ENCODE measurements at regions not wholly inside any gene's neighbourhood (a gene's known extent, or its start where the extent isn't known, plus 50 kb on each side); places are given as distances from the start of the nearest gene placed in this dataset.

- H3K79me2 ChIP-seq (ENCODE audit: insufficient read depth, low read length), result no peaks in the 10 kb centered on the region
- no peak overlapping the region for H3K27ac ChIP-seq (ENCODE audit: low read length)
- DNase-seq, result no peak
These were observed 494.3 kb downstream of the BRINP3 start for GRCh38 chr1:189983166-189983890.

GRCh38 chr1:189986516-189986915 lies 491.1 kb downstream of the BRINP3 start:
- ATAC-seq (ENCODE audit: insufficient read depth, low read depth), result no peak
- Histone ChIP-seq H3K9ac (ENCODE audit: low read depth, low read length) (no peak overlapping the region), H3K27ac (ENCODE audit: low read length) (no peak overlapping the region), H4K20me1 (ENCODE audit: insufficient read depth, low read length) (no peaks in the 10 kb centered on the region), H3K9me3 (ENCODE audit: insufficient read depth, low read length, severe bottlenecking) (peaks cover 2% of the 10 kb centered on the region), H3K27me3 (ENCODE audit: insufficient read depth, low read length, poor library complexity) (no peaks in the 10 kb centered on the region), H3K4me2 (ENCODE audit: insufficient read depth, low read length) (no peak overlapping the region), H3K4me1 (ENCODE audit: insufficient read depth, low read length) (no peaks in the 10 kb centered on the region), H2AFZ (ENCODE audit: low read depth, low read length) (no peak overlapping the region), H3K79me2 (ENCODE audit: insufficient read depth, low read length) (no peaks in the 10 kb centered on the region), H3K36me3 (ENCODE audit: insufficient read depth, low read length) (no peaks in the 10 kb centered on the region), H3K4me3 (ENCODE audit: low read depth in 1 of 2, low read length in 2 of 2) (no peak overlapping the region)
- no peak for DNase-seq
- TF ChIP-seq EZH2 (IDR thresholded peaks at IDR 0.05; ENCODE audit: borderline replicate concordance, low read depth, low read length, severe bottlenecking) (no peak), CTCF (IDR thresholded peaks at IDR 0.05; ENCODE audit: borderline replicate concordance, extremely low read depth, low read length, poor library complexity, severe bottlenecking) (no peak)

More at GRCh38 chr1:189983166-189983890, 494.3 kb downstream of the BRINP3 start:
- TF ChIP-seq CTCF (IDR thresholded peaks at IDR 0.05; ENCODE audit: borderline replicate concordance, extremely low read depth, low read length, poor library complexity, severe bottlenecking), result no peak
- TF ChIP-seq EZH2 (IDR thresholded peaks at IDR 0.05; ENCODE audit: borderline replicate concordance, low read depth, low read length, severe bottlenecking), result no peak
- no peak overlapping the region for H3K4me3 ChIP-seq (ENCODE audit: low read depth in 1 of 2, low read length in 2 of 2)
- no peak overlapping the region for H2AFZ ChIP-seq (ENCODE audit: low read depth, low read length)
- H3K4me2 ChIP-seq (ENCODE audit: insufficient read depth, low read length), result no peak overlapping the region
- H3K9ac ChIP-seq (ENCODE audit: low read depth, low read length), result no peak overlapping the region
- no peaks in the 10 kb centered on the region for H3K36me3 ChIP-seq (ENCODE audit: insufficient read depth, low read length)
- H4K20me1 ChIP-seq (ENCODE audit: insufficient read depth, low read length), result no peaks in the 10 kb centered on the region
- no peaks in the 10 kb centered on the region for H3K27me3 ChIP-seq (ENCODE audit: insufficient read depth, low read length, poor library complexity)
- no peaks in the 10 kb centered on the region for H3K4me1 ChIP-seq (ENCODE audit: insufficient read depth, low read length)
- no peaks in the 10 kb centered on the region for H3K9me3 ChIP-seq (ENCODE audit: insufficient read depth, low read length, severe bottlenecking)
- no peak for ATAC-seq (ENCODE audit: insufficient read depth, low read depth)

GRCh38 chr1:189987509-189987908 lies 490.2 kb downstream of the BRINP3 start:
- H2AFZ ChIP-seq (ENCODE audit: low read depth, low read length), result no peak overlapping the region
- H4K20me1 ChIP-seq (ENCODE audit: insufficient read depth, low read length), result no peaks in the 10 kb centered on the region
- no peak for ATAC-seq (ENCODE audit: insufficient read depth, low read depth)
- H3K4me2 ChIP-seq (ENCODE audit: insufficient read depth, low read length), result no peak overlapping the region
- H3K4me3 ChIP-seq (ENCODE audit: low read depth in 1 of 2, low read length in 2 of 2), result no peak overlapping the region
- H3K36me3 ChIP-seq (ENCODE audit: insufficient read depth, low read length), result no peaks in the 10 kb centered on the region
- H3K27me3 ChIP-seq (ENCODE audit: insufficient read depth, low read length, poor library complexity), result no peaks in the 10 kb centered on the region
- H3K79me2 ChIP-seq (ENCODE audit: insufficient read depth, low read length), result no peaks in the 10 kb centered on the region
- no peak for DNase-seq
- H3K27ac ChIP-seq (ENCODE audit: low read length), result no peak overlapping the region
- H3K9ac ChIP-seq (ENCODE audit: low read depth, low read length), result no peak overlapping the region
- no peaks in the 10 kb centered on the region for H3K4me1 ChIP-seq (ENCODE audit: insufficient read depth, low read length)
- no peak for TF ChIP-seq EZH2 (IDR thresholded peaks at IDR 0.05; ENCODE audit: borderline replicate concordance, low read depth, low read length, severe bottlenecking)
- peaks cover 3% of the 10 kb centered on the region for H3K9me3 ChIP-seq (ENCODE audit: insufficient read depth, low read length, severe bottlenecking)

GRCh38 chr1:189992856-189993255 lies 484.8 kb downstream of the BRINP3 start:
- H3K79me2 ChIP-seq (ENCODE audit: insufficient read depth, low read length), result no peaks in the 10 kb centered on the region
- H3K4me1 ChIP-seq (ENCODE audit: insufficient read depth, low read length), result no peaks in the 10 kb centered on the region
- H3K4me2 ChIP-seq (ENCODE audit: insufficient read depth, low read length), result no peak overlapping the region
- no peak for ATAC-seq (ENCODE audit: insufficient read depth, low read depth)
- no peaks in the 10 kb centered on the region for H4K20me1 ChIP-seq (ENCODE audit: insufficient read depth, low read length)
- no peak overlapping the region for H3K27ac ChIP-seq (ENCODE audit: low read length)
- no peak overlapping the region for H2AFZ ChIP-seq (ENCODE audit: low read depth, low read length)
- no peak overlapping the region for H3K9ac ChIP-seq (ENCODE audit: low read depth, low read length)
- no peak for TF ChIP-seq CTCF (IDR thresholded peaks at IDR 0.05; ENCODE audit: borderline replicate concordance, extremely low read depth, low read length, poor library complexity, severe bottlenecking)
- no peak for TF ChIP-seq EZH2 (IDR thresholded peaks at IDR 0.05; ENCODE audit: borderline replicate concordance, low read depth, low read length, severe bottlenecking)
- peaks cover 3% of the 10 kb centered on the region for H3K9me3 ChIP-seq (ENCODE audit: insufficient read depth, low read length, severe bottlenecking)
- no peaks in the 10 kb centered on the region for H3K27me3 ChIP-seq (ENCODE audit: insufficient read depth, low read length, poor library complexity)
- H3K4me3 ChIP-seq (ENCODE audit: low read depth in 1 of 2, low read length in 2 of 2), result no peak overlapping the region
- DNase-seq, result no peak
- no peaks in the 10 kb centered on the region for H3K36me3 ChIP-seq (ENCODE audit: insufficient read depth, low read length)
